Endothelial cell of umbilical vein (primary cell): ENCODE measurements at regions not wholly inside any gene's neighbourhood (a gene's known extent, or its start where the extent isn't known, plus 50 kb on each side); places are given as distances from the start of the nearest gene placed in this dataset.

Experiments
- CTCF ChIP-seq, 2 donors: IDR thresholded peaks; 1 replicate in 1 of 2; 2 replicates in 1 of 2; pipeline ENCODE4 v1.5.1; 2011; ENCODE audit warnings: low read length in 2 of 2, mild to moderate bottlenecking in 2 of 2, moderate library complexity in 2 of 2, control low read depth in 1 of 2, inconsistent platforms in 1 of 2, low read depth in 1 of 2; ENCODE audit not compliant: insufficient read depth in 1 of 2; ENCODE audit errors: extremely low read depth in 1 of 2
- EZH2 ChIP-seq: IDR thresholded peaks from 2 replicates; pipeline ENCODE4 v1.6.1; 2012; ENCODE audit warnings: borderline replicate concordance, low read depth, mild to moderate bottlenecking, moderate library complexity, low read length, inconsistent platforms; ENCODE audit not compliant: severe bottlenecking
- FOS ChIP-seq: IDR thresholded peaks from 2 replicates; pipeline ENCODE4 v1.6.1; 2011; ENCODE audit warnings: mild to moderate bottlenecking, low read length, moderate library complexity, borderline replicate concordance; ENCODE audit not compliant: insufficient read depth
- JUN ChIP-seq: IDR thresholded peaks from 2 replicates; pipeline ENCODE4 v1.6.1; 2011; ENCODE audit warnings: borderline replicate concordance, low read depth; ENCODE audit not compliant: insufficient read length, insufficient read depth
- POLR2A ChIP-seq: IDR thresholded peaks from 2 replicates; pipeline ENCODE4 v1.6.1; 2012; ENCODE audit warnings: low read depth, mild to moderate bottlenecking, control low read depth, low read length

GRCh38 chr3:30357897-30358296 lies 248.5 kb upstream of the TGFBR2 start:
- TF ChIP-seq CTCF (IDR thresholded peaks at IDR 0.05; ENCODE audit: extremely low read depth in 1 of 2, insufficient read depth in 1 of 2, low read depth in 1 of 2, low read length in 2 of 2) = no peak
- TF ChIP-seq POLR2A = no peak
- no peak for TF ChIP-seq EZH2
- TF ChIP-seq FOS = no peak
- TF ChIP-seq JUN = no peak
